Stimulated activated memory B cell treated with anti-CD40 and anti-IgM and Interleukin-4, amounts not matched to agents 10 μg/mL and 1 μg/mL and 100 μg/mL, for 72 hours (primary cell): ENCODE measurements at regions not wholly inside any gene's neighbourhood (a gene's known extent, or its start where the extent isn't known, plus 50 kb on each side); places are given as distances from the start of the nearest gene placed in this dataset.
"Not testable (repeated sequence)": the region's sequence is repeated elsewhere in the genome, so short reads cannot be mapped to it uniquely, and the experiment has no call there.

Experiments used
- ATAC-seq: fragments of 150-1000 bp; cut with Tn5 transposase; 2 replicates; pipeline ENCODE4 v1.10.0; 2021
- H3K27ac Mint-ChIP-seq: one replicate; pipeline ENCODE4 v1.8.0; 2022; ENCODE audit warnings: mild to moderate bottlenecking, mixed read lengths
- H3K27me3 Mint-ChIP-seq: one replicate; pipeline ENCODE4 v1.8.0; 2022; ENCODE audit warnings: mixed read lengths
- H3K36me3 Mint-ChIP-seq: one replicate; pipeline ENCODE4 v1.8.0; 2022; ENCODE audit warnings: mixed read lengths
- H3K4me1 Mint-ChIP-seq: one replicate; pipeline ENCODE4 v1.8.0; 2022; ENCODE audit warnings: mixed read lengths
- H3K4me3 Mint-ChIP-seq: one replicate; pipeline ENCODE4 v1.8.0; 2022; ENCODE audit warnings: mild to moderate bottlenecking, moderate library complexity, mixed read lengths
- H3K9me3 Mint-ChIP-seq: one replicate; pipeline ENCODE4 v1.8.0; 2022; ENCODE audit warnings: mixed read lengths

DNA sequence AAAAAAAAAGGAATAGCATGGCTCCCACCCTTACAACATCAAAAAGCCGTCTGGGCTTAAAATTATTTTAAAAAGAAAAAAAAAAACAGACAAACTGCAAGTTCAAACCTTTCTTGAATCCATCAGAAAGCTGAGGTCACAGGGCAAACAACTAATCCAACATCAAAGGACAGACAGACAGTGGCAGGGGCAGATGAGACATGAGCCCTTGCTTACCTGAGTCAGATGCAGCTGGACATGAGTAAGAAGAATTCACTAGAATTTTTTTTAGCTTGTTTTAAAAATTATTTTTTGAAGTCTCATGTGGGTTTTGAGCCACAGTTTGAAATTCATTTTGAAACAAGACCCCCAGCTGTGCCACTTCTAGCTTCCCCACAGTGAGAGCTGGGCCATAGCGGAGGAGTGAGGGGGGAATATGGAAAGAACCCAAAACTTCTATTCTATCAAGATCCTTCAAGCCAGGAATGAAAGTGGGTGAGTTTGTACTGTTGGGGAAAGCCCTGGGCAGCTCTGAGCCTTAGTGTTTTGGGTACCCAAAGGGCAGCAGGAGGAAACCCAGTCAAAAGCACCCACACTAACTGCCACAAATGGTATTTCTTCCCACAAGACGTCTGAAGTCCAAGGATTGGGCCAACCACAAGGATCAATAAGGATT is 111.4 kb downstream of the ATXN3L start:
- Mint-ChIP-seq H3K27me3 (no peaks in the 10 kb centered on the region), H3K4me1 (peaks cover 5% of the 10 kb centered on the region), H3K27ac (no peak overlapping the region), H3K36me3 (no peaks in the 10 kb centered on the region), H3K4me3 (no peak overlapping the region), H3K9me3 (no peaks in the 10 kb centered on the region)
- ATAC-seq = no peak

DNA sequence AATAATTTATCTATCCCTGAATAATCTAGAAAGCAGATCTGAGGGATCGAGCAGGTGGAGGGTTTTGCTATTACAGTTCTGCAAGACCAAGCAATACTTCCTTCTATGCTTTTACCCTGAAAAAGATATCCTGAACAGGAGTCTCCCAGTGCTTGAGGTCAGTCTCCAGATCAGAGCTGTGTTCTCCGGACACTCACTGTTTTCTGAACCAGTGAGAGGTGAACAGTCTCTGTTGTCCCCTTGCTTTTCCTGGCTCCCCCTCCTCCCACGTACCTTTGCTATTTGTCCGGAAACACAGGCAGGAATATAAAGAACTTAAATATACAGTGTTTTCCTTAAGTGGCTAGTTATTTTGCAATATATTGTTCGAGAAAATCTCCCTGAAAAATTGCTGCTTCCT is 116.6 kb downstream of the ATXN3L start:
- no peaks in the 10 kb centered on the region for H3K36me3 Mint-ChIP-seq
- ATAC-seq = no peak
- no peaks in the 10 kb centered on the region for H3K4me1 Mint-ChIP-seq
- H3K4me3 Mint-ChIP-seq = no peak overlapping the region
- no peaks in the 10 kb centered on the region for H3K27me3 Mint-ChIP-seq
- no peak overlapping the region for H3K27ac Mint-ChIP-seq
- no peaks in the 10 kb centered on the region for H3K9me3 Mint-ChIP-seq

DNA sequence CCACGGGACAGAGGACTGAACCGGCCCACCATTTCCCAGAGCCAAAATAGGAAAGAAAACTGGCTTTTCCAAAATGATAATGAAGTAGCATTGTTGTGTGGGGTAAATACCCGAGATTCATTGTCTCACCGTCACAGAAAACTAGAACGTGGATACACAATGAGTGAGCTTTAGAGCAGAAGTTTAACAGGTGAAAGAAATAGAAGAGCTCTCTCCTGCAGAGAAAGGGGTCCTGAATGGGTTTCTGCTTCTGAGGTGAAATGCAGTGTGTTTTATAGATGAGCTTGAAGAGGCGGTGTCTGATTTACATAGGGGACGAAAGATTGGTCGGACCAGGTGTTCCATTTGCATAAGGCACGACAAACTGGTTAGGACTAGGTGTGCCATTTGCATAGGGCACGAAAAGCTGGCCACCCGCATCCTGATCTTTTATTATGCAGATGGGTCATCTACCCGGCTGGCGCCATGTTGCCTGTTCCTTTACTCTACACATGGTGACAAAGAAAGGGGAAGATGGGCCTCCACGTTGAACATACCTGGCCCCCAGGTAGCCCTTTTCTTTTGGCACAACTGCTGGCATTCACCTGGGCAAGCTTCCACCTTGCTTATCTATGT is 118.1 kb downstream of the ATXN3L start:
- no peak overlapping the region for H3K4me3 Mint-ChIP-seq
- H3K27me3 Mint-ChIP-seq = no peaks in the 10 kb centered on the region
- ATAC-seq = no peak
- no peaks in the 10 kb centered on the region for H3K4me1 Mint-ChIP-seq
- no peaks in the 10 kb centered on the region for H3K9me3 Mint-ChIP-seq
- no peak overlapping the region for H3K27ac Mint-ChIP-seq
- H3K36me3 Mint-ChIP-seq = no peaks in the 10 kb centered on the region

DNA sequence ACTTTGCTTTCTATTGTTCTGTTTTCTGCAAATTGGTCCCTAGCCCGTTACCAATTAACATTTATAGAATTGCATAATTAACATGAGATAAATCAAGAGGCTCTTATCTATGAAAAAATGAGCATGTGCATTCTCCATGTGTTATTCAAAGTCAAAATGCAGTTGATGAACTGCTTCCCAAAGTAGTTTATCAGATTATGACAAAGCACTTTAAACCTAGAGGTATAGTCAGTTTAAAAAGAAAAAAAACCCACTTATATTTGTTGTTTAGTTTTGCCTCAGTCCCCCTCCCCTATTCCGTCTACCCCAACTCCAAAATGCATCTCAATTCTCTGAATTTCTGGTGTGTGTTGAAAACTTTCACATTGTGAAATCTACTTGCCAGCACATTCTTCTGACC is 119.5 kb downstream of the ATXN3L start:
- H3K36me3 Mint-ChIP-seq = no peaks in the 10 kb centered on the region
- ATAC-seq = no peak
- H3K4me1 Mint-ChIP-seq = no peaks in the 10 kb centered on the region
- no peak overlapping the region for H3K4me3 Mint-ChIP-seq
- H3K27ac Mint-ChIP-seq = no peak overlapping the region
- H3K27me3 Mint-ChIP-seq = no peaks in the 10 kb centered on the region
- H3K9me3 Mint-ChIP-seq = no peaks in the 10 kb centered on the region

DNA sequence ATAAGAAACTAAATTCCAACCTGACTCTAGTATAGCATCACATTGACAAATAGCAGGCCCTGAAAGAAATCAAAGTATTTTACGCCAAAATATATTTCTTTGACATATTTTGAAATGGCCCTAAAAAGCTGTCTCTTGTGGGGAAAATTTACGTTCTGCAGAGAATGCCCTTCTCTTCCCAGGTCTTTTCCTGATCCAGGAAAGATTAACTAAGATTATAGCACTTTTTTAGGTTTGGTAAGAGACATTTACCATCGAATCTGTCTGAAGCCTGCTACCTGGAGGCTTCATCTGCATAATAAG is 121.1 kb downstream of the ATXN3L start:
- Mint-ChIP-seq H3K4me1 (no peaks in the 10 kb centered on the region), H3K4me3 (no peak overlapping the region), H3K9me3 (no peaks in the 10 kb centered on the region), H3K27me3 (no peaks in the 10 kb centered on the region), H3K27ac (no peak overlapping the region), H3K36me3 (no peaks in the 10 kb centered on the region)
- ATAC-seq = no peak

DNA sequence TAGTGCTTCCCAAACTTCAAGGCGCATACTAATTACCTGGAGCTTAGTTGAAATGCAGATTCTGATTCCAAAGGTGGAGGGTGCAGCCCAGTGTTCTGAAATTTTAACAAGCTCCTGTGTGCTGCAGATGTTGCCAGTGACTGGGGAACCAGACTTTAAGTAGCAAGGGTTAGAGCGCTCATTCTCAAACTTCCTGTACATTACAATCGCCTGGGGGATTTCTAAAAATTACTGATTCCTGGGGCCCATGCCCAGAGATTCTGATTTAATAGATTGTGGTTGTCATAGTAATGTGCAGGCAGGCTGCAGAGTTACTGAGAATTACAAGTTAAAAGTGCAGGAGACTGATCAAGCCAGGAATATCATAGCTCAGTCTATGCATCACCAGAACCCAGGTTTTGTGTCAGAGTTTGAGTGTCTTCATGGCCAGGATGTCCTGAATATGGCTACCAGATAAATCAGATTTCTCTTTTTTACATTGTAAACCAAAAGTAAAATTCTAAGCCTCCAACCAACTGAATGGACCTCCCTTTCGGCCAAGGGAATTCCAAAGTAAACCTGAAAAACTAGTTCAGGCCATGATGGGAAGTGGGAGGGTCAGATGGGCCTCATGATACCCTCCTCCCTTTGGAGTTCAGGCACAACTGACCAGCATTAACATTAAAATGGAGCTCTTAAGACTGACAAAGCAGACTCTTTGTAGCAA is 121.6 kb downstream of the ATXN3L start:
- no peaks in the 10 kb centered on the region for H3K4me1 Mint-ChIP-seq
- H3K27me3 Mint-ChIP-seq = no peaks in the 10 kb centered on the region
- H3K9me3 Mint-ChIP-seq = no peaks in the 10 kb centered on the region
- no peak for ATAC-seq
- H3K36me3 Mint-ChIP-seq = no peaks in the 10 kb centered on the region
- H3K4me3 Mint-ChIP-seq = no peak overlapping the region
- H3K27ac Mint-ChIP-seq = no peak overlapping the region

DNA sequence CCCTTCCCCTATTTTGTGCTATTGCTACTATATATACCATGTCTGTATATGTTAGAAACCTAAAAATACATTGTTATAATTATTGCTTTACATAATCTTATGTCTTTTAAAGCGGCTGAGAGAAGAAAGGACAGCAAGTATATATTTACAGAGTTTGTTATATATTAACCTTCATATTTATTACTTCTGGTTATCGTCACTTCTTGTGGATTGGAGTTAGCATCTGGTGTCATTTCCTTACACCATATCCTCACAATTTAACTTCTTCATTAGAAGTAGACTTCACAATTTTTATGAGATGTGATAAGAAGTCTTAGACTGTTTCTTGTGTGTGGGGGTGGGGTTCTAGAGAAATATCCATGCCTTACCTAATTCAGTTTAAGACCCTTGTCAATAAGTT is 123.1 kb downstream of the ATXN3L start:
- no peak for ATAC-seq
- no peaks in the 10 kb centered on the region for H3K9me3 Mint-ChIP-seq
- no peaks in the 10 kb centered on the region for H3K27me3 Mint-ChIP-seq
- H3K4me3 Mint-ChIP-seq = no peak overlapping the region
- no peaks in the 10 kb centered on the region for H3K36me3 Mint-ChIP-seq
- no peaks in the 10 kb centered on the region for H3K4me1 Mint-ChIP-seq
- H3K27ac Mint-ChIP-seq = no peak overlapping the region

DNA sequence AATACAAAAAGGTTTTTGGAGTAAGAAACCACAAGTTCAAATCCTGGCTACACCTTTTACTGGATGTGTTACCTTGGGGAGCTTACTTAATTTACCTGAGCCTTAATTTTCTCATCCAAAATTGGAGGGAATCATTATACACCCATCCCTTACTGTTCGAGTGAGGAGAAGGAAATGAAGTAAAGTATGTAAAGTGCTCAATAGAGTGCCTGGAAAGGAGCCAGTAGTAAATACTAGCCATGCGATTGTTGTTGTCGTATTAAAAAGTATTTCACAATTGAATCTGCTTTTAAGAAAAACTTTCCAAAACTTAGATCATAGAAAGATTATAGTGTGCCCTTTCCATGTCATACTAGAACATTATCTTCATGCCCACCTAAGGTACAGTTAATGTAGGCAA is 124.5 kb downstream of the ATXN3L start:
- Mint-ChIP-seq H3K4me1 (no peaks in the 10 kb centered on the region), H3K27me3 (no peaks in the 10 kb centered on the region), H3K4me3 (no peak overlapping the region), H3K9me3 (no peaks in the 10 kb centered on the region), H3K36me3 (no peaks in the 10 kb centered on the region), H3K27ac (no peak overlapping the region)
- ATAC-seq = no peak

DNA sequence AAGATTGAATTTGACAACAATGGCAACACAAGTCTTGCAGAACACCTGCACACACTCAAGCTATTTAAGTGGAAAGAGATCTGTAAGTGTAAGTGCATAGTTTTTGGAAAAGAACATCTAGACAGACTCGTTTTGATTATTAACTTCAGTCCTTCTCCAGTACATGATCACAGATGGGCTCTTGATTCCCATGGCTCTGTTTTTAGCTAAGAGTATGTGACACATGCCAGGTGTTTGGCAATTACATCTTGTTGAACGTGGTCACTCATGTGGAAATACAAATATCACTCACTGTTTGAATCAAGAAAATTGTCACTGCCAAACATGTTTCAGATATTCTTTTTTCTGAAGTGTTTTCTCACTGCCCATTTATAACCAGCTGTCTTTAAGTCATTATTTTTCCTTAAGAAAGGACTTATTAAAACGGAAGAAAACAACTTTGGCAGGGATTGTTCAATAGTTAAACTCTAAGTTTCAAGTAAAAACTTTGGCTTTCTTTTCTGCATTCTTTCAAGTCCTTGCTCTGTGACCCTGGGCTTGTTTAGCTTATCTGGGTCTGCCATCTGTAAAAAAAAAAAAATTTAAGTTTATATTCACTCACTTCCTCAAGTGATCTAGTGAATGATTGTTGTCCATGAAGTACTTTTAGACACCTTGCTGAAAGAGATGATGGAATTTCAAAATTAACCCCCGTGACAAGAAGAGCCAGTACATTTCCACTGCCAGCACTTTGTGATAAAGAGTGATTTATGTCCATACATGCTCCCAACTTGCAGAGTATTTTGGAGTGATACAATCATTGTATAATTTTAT is 125.4 kb downstream of the ATXN3L start:
- Mint-ChIP-seq H3K9me3 (no peaks in the 10 kb centered on the region), H3K4me3 (no peak overlapping the region), H3K27me3 (no peaks in the 10 kb centered on the region), H3K27ac (no peak overlapping the region), H3K4me1 (no peaks in the 10 kb centered on the region), H3K36me3 (no peaks in the 10 kb centered on the region)
- no peak for ATAC-seq

DNA sequence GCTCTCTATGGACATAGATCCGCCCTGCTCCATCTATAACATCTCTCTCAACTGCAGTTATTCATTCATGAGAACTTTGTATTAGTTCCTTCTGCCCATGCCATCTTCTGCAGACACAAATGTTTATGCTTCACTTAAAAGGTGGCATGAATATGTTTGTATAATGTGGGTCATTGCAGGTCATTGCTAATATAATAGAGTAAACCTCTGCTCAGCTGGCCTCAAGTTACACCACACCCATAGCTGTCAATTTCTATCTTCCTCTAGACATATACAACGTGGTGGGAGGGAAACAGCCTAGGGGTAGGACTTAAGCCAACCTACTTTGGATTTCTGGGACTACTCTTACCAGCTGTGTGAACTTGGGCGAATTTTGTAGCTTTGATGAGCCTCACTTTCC is 129.8 kb downstream of the ATXN3L start:
- H3K36me3 Mint-ChIP-seq = no peaks in the 10 kb centered on the region
- H3K27me3 Mint-ChIP-seq = no peaks in the 10 kb centered on the region
- no peak for ATAC-seq
- no peak overlapping the region for H3K27ac Mint-ChIP-seq
- no peaks in the 10 kb centered on the region for H3K9me3 Mint-ChIP-seq
- no peaks in the 10 kb centered on the region for H3K4me1 Mint-ChIP-seq
- no peak overlapping the region for H3K4me3 Mint-ChIP-seq

DNA sequence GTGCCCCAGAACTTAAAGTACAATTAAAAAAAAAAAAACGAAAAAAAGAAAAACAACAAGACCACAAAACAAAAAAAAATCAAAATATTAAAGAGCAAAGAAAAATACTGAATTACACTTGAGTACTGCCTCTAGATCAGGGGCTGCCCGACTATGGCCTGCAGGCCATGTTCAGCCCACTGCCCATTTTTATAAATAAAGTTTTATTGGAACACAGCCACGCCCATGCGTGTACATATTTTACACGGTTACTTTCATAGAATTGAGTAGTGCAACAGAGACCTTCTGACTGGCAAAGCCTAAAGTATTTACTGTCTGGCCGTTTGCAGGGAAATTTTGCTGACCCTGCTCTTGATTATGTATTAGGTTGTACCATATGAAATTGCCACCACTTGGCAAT is 130.5 kb downstream of the ATXN3L start:
- Mint-ChIP-seq H3K36me3 (no peaks in the 10 kb centered on the region), H3K27ac (no peak overlapping the region), H3K27me3 (no peaks in the 10 kb centered on the region), H3K4me3 (no peak overlapping the region), H3K9me3 (peaks cover 3% of the 10 kb centered on the region), H3K4me1 (no peaks in the 10 kb centered on the region)
- ATAC-seq = no peak

DNA sequence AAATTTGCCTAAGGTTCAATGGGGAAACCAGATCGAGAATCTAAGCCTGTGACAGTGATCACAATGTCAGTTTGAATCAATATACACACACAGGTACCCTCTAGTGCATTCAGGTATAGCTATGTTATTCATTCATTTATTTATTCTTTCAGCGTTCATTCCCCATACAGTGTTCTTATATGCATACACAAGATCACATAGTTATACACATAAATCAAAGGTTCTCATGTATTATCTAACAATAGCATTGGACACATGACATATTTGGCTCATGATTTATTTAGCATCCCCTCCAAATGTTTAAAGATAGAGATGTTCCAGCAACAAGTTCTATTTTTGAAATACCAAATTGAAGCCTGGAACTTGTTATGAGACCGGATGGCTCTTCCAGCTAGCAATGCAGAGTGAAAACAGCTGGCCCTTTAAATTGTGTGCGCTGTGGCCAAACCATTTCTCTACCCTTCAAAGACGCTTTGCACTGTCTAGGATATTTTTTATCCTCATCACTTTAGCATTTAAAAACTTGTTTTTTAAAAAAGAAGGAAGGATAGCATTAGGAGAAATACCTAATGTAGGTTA is 131.0 kb downstream of the ATXN3L start:
- H3K27ac Mint-ChIP-seq = no peak overlapping the region
- no peak for ATAC-seq
- no peaks in the 10 kb centered on the region for H3K4me1 Mint-ChIP-seq
- no peaks in the 10 kb centered on the region for H3K27me3 Mint-ChIP-seq
- no peaks in the 10 kb centered on the region for H3K36me3 Mint-ChIP-seq
- no peak overlapping the region for H3K4me3 Mint-ChIP-seq
- H3K9me3 Mint-ChIP-seq = peaks cover 6% of the 10 kb centered on the region

DNA sequence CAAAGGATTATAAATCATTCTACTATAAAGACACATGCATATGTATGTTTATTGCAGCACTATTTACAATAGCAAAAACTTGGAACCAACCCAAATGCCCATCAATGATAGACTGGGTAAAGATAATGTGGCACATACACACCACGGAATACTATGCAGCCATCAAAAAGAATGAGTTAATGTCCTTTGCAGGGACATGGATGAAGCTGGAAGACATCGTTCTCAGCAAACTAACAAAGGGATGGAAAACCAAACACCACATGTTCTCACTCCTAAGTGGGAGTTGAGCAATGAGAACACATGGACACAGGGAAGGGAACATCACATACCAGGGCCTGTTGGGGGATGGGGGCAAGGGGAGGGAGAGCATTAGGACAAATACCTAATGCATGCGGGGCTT is 133.2 kb downstream of the ATXN3L start:
- H3K27me3 Mint-ChIP-seq, H3K36me3 Mint-ChIP-seq, ATAC-seq, H3K27ac Mint-ChIP-seq, H3K4me3 Mint-ChIP-seq, H3K4me1 Mint-ChIP-seq, H3K9me3 Mint-ChIP-seq: not testable (repeated sequence)

DNA sequence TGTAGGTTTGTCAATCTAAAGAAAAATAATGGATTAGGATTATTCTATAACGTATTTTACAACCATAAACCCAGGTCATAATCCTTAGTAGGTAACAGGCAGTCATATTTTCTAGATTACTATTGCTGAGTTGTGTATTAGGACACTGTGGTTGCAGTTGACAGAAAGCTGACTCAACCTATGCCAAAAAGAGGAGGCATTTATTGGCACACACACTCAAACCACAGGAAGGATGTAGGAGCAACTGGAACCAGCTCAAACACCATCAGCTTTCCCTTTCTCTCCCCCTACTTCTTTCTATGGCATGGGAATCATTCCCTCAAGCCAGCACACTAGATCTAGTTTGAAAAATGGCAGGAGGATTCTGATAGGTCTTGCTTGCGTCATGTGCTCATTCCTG is 136.4 kb upstream of the FAM9C start:
- Mint-ChIP-seq H3K27ac (no peak overlapping the region), H3K4me3 (no peak overlapping the region)

DNA sequence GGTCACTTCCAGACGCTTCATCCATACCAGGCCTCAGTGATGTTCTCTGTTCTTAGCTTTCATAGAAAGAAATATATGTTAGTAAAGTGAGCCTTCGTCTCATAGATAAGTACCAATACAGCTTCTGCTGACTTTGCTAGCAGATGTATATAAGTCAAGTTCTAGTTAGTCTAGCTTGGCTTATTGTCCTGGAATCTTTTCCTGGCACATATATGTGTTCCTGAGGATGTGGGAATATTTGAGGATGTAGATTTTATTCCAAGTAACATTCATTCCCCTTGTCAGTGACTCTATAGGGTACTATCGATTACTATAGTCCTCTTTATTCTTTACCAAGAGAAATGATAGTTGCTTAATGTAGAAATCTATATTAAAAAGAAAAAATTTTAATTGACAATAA is 135.2 kb upstream of the FAM9C start:
- H3K27me3 Mint-ChIP-seq = no peaks in the 10 kb centered on the region
- peaks cover 3% of the 10 kb centered on the region for H3K9me3 Mint-ChIP-seq
- no peaks in the 10 kb centered on the region for H3K4me1 Mint-ChIP-seq

More for the DNA sequence above, 136.4 kb upstream of the FAM9C start:
- Mint-ChIP-seq H3K27me3 (no peaks in the 10 kb centered on the region), H3K4me1 (no peaks in the 10 kb centered on the region), H3K9me3 (peaks cover 6% of the 10 kb centered on the region), H3K36me3 (no peaks in the 10 kb centered on the region)
- no peak for ATAC-seq

More for the DNA sequence above, 135.2 kb upstream of the FAM9C start:
- no peak for ATAC-seq
- Mint-ChIP-seq H3K27ac (no peak overlapping the region), H3K36me3 (no peaks in the 10 kb centered on the region), H3K4me3 (no peak overlapping the region)
